ENCODE measurements at regions not wholly inside any gene's neighbourhood (a gene's known extent, or its start where the extent isn't known, plus 50 kb on each side); places are given as distances from the start of the nearest gene placed in this dataset.

DNA sequence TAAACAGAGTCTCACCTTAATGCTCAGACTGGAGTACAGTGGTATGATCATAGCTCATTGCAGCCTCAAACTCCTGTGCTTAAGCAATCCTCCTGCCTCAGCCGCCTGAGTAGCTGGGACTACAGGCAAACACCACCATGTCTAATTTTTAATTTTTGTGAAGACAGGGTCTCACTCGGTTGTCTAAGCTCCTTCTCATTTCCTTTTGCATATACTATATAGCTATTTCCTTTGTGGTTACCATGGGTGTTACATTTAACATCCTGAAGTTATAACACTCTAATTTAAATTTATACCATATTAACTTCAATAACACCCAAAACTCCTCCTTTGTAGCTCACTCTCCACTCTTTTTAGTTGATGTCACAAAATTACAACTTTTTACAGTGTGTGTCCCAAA is 114.3 kb downstream of the DCK start:
- DNase-seq (ENCODE audit: low read depth in 1 of 2, low spot score in 2 of 2) (no peak), FAIRE-seq (no peak)
- Histone ChIP-seq H3K27me3 (replicated peaks in 1 of 4; ENCODE audit: control insufficient read depth in 3 of 4, extremely low read depth in 1 of 4, insufficient read depth in 3 of 4, low read length in 3 of 4) (no peaks in the 10 kb centered on the region), H3K56ac (replicated peaks; ENCODE audit: insufficient read length, low read depth, low read length) (no peak overlapping the region), H3K4me1 (replicated peaks in 1 of 4; ENCODE audit: control insufficient read depth in 3 of 4, insufficient read depth in 4 of 4, low read length in 3 of 4) (no peaks in the 10 kb centered on the region), H3K23me2 (ENCODE audit: low read depth, low read length) (no peaks in the 10 kb centered on the region), H2BK15ac (ENCODE audit: low read length) (no peak overlapping the region), H4K8ac (ENCODE audit: extremely low read depth, insufficient read depth, low read length) (no peak overlapping the region), H3K23ac (ENCODE audit: insufficient read length) (no peak overlapping the region), H3K79me2 (ENCODE audit: control insufficient read depth in 1 of 2, insufficient read depth in 2 of 2, low read length in 2 of 2) (no peaks in the 10 kb centered on the region), H3K9me3 (ENCODE audit: insufficient read depth in 2 of 2, low read depth in 1 of 2, low read length in 1 of 2) (no peaks in the 10 kb centered on the region), H2BK12ac (ENCODE audit: low read depth, low read length) (no peak overlapping the region), H2AK5ac (ENCODE audit: low read depth, low read length) (no peak overlapping the region), H4K20me1 (replicated peaks in 1 of 2; ENCODE audit: control insufficient read depth in 1 of 2, insufficient read depth in 2 of 2, low read length in 2 of 2) (no peaks in the 10 kb centered on the region), H4K5ac (ENCODE audit: insufficient read length, low read depth, low read length) (no peak overlapping the region), H2BK20ac (ENCODE audit: low read length) (no peak overlapping the region), H2BK120ac (replicated peaks; ENCODE audit: low read depth, low read length) (no peak overlapping the region), H2AFZ (ENCODE audit: low read length) (no peak overlapping the region), H3K4me2 (ENCODE audit: insufficient read depth in 1 of 2, low read depth in 2 of 2, low read length in 2 of 2) (no peak overlapping the region), H3K18ac (ENCODE audit: extremely low read depth, low read length) (no peak overlapping the region), H3K27ac (ENCODE audit: low read depth, low read length) (no peak overlapping the region), H2BK5ac (ENCODE audit: low read depth, low read length) (no peak overlapping the region), H3K9ac (replicated peaks in 1 of 4; ENCODE audit: extremely low read depth in 1 of 4, low read depth in 3 of 4, low read length in 3 of 4) (no peak overlapping the region), H3K4ac (replicated peaks; ENCODE audit: insufficient read length, low read depth, low read length) (no peak overlapping the region), H3K79me1 (ENCODE audit: low read depth, low read length) (no peaks in the 10 kb centered on the region), H3K4me3 (ENCODE audit: extremely low read depth in 1 of 4, insufficient read depth in 2 of 4, low read depth in 3 of 4, low read length in 4 of 4) (no peak overlapping the region), H4K91ac (replicated peaks; ENCODE audit: insufficient read length, low read length) (no peak overlapping the region), H3K36me3 (ENCODE audit: control insufficient read depth in 2 of 4, insufficient read depth in 4 of 4, low read length in 3 of 4) (no peaks in the 10 kb centered on the region), H3K14ac (ENCODE audit: insufficient read length) (no peak overlapping the region)
- ChIA-PET POLR2A (ENCODE audit: partially characterized antibody) (no interaction called here), CTCF (ENCODE audit: partially characterized antibody) (interaction anchor here (0.6 to 1.1 kb wide), 2 partner anchors 152 to 465 kb away, joined by 3 to 5 read pairs; no protein-coding TSS in a partner anchor)
- WGBS, 2 experiments (ENCODE audit: extremely low coverage in 1 of 2, insufficient coverage in 1 of 2, insufficient read length in 1 of 2, insufficient replicate concordance in 2 of 2, low coverage in 1 of 2, low lambda C conversion rate in 2 of 2, missing lambda C conversion rate in 1 of 2) = 90% methylated on average over 2 of the region's 2 CpGs; no CpG with 5 or more reads in 1 of the 2 experiments
- TF ChIP-seq NRF1 (IDR thresholded peaks at IDR 0.05; ENCODE audit: low read depth, low read length) (no peak), FOSL1 (IDR thresholded peaks at IDR 0.05; ENCODE audit: insufficient read depth, low read depth, low read length) (no peak), SAP30 (IDR thresholded peaks at IDR 0.05; ENCODE audit: insufficient read depth, insufficient replicate concordance, low read length) (no peak), CHD1 (IDR thresholded peaks at IDR 0.05; ENCODE audit: low read depth, low read length) (no peak), ZNF274 (IDR thresholded peaks at IDR 0.05; ENCODE audit: borderline replicate concordance, extremely low read depth, low read length) (no peak), CEBPB (IDR thresholded peaks at IDR 0.05; ENCODE audit: low read depth, low read length) (no peak), SUZ12 (IDR thresholded peaks at IDR 0.05; ENCODE audit: low read length) (no peak), HDAC2 (IDR thresholded peaks at IDR 0.05; ENCODE audit: borderline replicate concordance in 1 of 2, low read depth in 2 of 2, low read length in 2 of 2) (no peak), CBX5 (IDR thresholded peaks at IDR 0.05; ENCODE audit: low read depth, low read length) (no peak), RFX5 (IDR thresholded peaks at IDR 0.05; ENCODE audit: borderline replicate concordance, low read depth, low read length) (no peak), RXRA (IDR thresholded peaks at IDR 0.05; ENCODE audit: insufficient read depth, low read depth, low read length) (no peak), BCL11A (IDR thresholded peaks at IDR 0.05; ENCODE audit: low read depth in 2 of 2, low read length in 2 of 2) (no peak)
- TF ChIP-seq, protein P1, sequence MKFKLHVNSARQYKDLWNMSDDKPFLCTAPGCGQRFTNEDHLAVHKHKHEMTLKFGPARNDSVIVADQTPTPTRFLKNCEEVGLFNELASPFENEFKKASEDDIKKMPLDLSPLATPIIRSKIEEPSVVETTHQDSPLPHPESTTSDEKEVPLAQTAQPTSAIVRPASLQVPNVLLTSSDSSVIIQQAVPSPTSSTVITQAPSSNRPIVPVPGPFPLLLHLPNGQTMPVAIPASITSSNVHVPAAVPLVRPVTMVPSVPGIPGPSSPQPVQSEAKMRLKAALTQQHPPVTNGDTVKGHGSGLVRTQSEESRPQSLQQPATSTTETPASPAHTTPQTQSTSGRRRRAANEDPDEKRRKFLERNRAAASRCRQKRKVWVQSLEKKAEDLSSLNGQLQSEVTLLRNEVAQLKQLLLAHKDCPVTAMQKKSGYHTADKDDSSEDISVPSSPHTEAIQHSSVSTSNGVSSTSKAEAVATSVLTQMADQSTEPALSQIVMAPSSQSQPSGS (IDR thresholded peaks at IDR 0.05; ENCODE audit: low read length) = no peak
